ENCODE measurements at regions not wholly inside any gene's neighbourhood (a gene's known extent, or its start where the extent isn't known, plus 50 kb on each side); places are given as distances from the start of the nearest gene placed in this dataset.
"Not testable (repeated sequence)": the region's sequence is repeated elsewhere in the genome, so short reads cannot be mapped to it uniquely, and the experiment has no call there.

GRCh38 chr5:97544240-97544639 is 361.2 kb upstream of the RIOK2 start:
- DNase-seq (ENCODE audit: low read depth, low spot score), result no peak

GRCh38 chr5:97544678-97545077 is 361.6 kb upstream of the RIOK2 start:
- DNase-seq (ENCODE audit: low read depth, low spot score), result no peak

GRCh38 chr5:97545446-97545845 is 362.4 kb upstream of the RIOK2 start:
- DNase-seq (ENCODE audit: low read depth, low spot score), result no peak

GRCh38 chr5:97545886-97546535 is 363.0 kb upstream of the RIOK2 start:
- DNase-seq (ENCODE audit: low read depth, low spot score), result no peak

GRCh38 chr5:97547430-97547829 is 364.4 kb upstream of the RIOK2 start:
- DNase-seq (ENCODE audit: low read depth, low spot score), result no peak

- DNase-seq (ENCODE audit: low read depth, low spot score), result no peak
Measured at GRCh38 chr5:97547999-97548738, 365.1 kb upstream of the RIOK2 start.

- DNase-seq (ENCODE audit: low read depth, low spot score), result no peak
Measured at GRCh38 chr5:97548739-97549080, 365.7 kb upstream of the RIOK2 start.

- DNase-seq (ENCODE audit: low read depth, low spot score), result no peak
Measured at GRCh38 chr5:97549496-97549895, 366.4 kb upstream of the RIOK2 start.

GRCh38 chr5:97550164-97550563 is 367.1 kb upstream of the RIOK2 start:
- DNase-seq (ENCODE audit: low read depth, low spot score), result peak; percentile 69

GRCh38 chr5:97550818-97551217 is 367.8 kb upstream of the RIOK2 start:
- no peak for DNase-seq (ENCODE audit: low read depth, low spot score)

- no peak for DNase-seq (ENCODE audit: low read depth, low spot score)
Measured at GRCh38 chr5:97553604-97554452, 370.8 kb upstream of the RIOK2 start.

GRCh38 chr5:97554977-97555643 is 372.1 kb upstream of the RIOK2 start:
- peak; percentile 12 for DNase-seq (ENCODE audit: low read depth, low spot score)

- DNase-seq (ENCODE audit: low read depth, low spot score), result no peak
Measured at GRCh38 chr5:97555644-97555981, 372.6 kb upstream of the RIOK2 start.

GRCh38 chr5:97559827-97560598 is 377.0 kb upstream of the RIOK2 start:
- no peak for DNase-seq (ENCODE audit: low read depth, low spot score)

GRCh38 chr5:97560599-97560993 is 377.5 kb upstream of the RIOK2 start:
- no peak for DNase-seq (ENCODE audit: low read depth, low spot score)

- no peak for DNase-seq (ENCODE audit: low read depth, low spot score)
Measured at GRCh38 chr5:97563050-97563657, 380.1 kb upstream of the RIOK2 start.

- DNase-seq (ENCODE audit: low read depth, low spot score), result no peak
Measured at GRCh38 chr5:97568382-97568781, 385.3 kb upstream of the RIOK2 start.

GRCh38 chr5:97570242-97570641 is 387.2 kb upstream of the RIOK2 start:
- DNase-seq (ENCODE audit: low read depth, low spot score), result no peak

GRCh38 chr5:97575322-97575721 is 392.3 kb upstream of the RIOK2 start:
- no peak for DNase-seq (ENCODE audit: low read depth, low spot score)

- no peak for DNase-seq (ENCODE audit: low read depth, low spot score)
Measured at GRCh38 chr5:97576956-97577355, 393.9 kb upstream of the RIOK2 start.

GRCh38 chr5:97579977-97580376 is 396.9 kb upstream of the RIOK2 start:
- not testable (repeated sequence) for DNase-seq (ENCODE audit: low read depth, low spot score)

Measured in astrocyte of the hippocampus (primary cell).